GM19395 (cell line): ENCODE measurements at regions not wholly inside any gene's neighbourhood (a gene's known extent, or its start where the extent isn't known, plus 50 kb on each side); places are given as distances from the start of the nearest gene placed in this dataset.
"Not testable (repeated sequence)": the region's sequence is repeated elsewhere in the genome, so short reads cannot be mapped to it uniquely, and the experiment has no call there.

Experiments used
- ATAC-seq: cut with Tn5 transposase; IDR thresholded peaks from one replicate; pipeline ENCODE4 v1.9.1; 2021; ENCODE audit warnings: mild to moderate bottlenecking, moderate library complexity; ENCODE audit not compliant: unreplicated experiment

- no peak for ATAC-seq
These were observed 157.0 kb upstream of the DEPDC1 start for GRCh38 chr1:68653882-68654281.

- no peak for ATAC-seq
These were observed 176.9 kb upstream of the DEPDC1 start for GRCh38 chr1:68673771-68674170.

- ATAC-seq: no peak
These were observed 178.5 kb upstream of the DEPDC1 start for GRCh38 chr1:68675336-68675735.

- no peak for ATAC-seq
These were observed 180.9 kb upstream of the DEPDC1 start for GRCh38 chr1:68677684-68678351.

GRCh38 chr1:68696221-68696620 is 199.3 kb upstream of the DEPDC1 start:
- no peak for ATAC-seq

- ATAC-seq: no peak
These were observed 207.1 kb upstream of the DEPDC1 start for GRCh38 chr1:68703921-68704354.

GRCh38 chr1:68704800-68705443 is 208.0 kb upstream of the DEPDC1 start:
- ATAC-seq: no peak

GRCh38 chr1:68705466-68705865 is 208.6 kb upstream of the DEPDC1 start:
- ATAC-seq: no peak

- ATAC-seq: no peak
These were observed 209.9 kb upstream of the DEPDC1 start for GRCh38 chr1:68706639-68707317.

GRCh38 chr1:68717330-68717729 is 220.4 kb upstream of the DEPDC1 start:
- ATAC-seq: no peak

GRCh38 chr1:68720476-68720875 is 223.6 kb upstream of the DEPDC1 start:
- ATAC-seq: no peak

- ATAC-seq: no peak
These were observed 226.9 kb upstream of the DEPDC1 start for GRCh38 chr1:68723791-68724190.

GRCh38 chr1:68725001-68725752 is 228.3 kb upstream of the DEPDC1 start:
- no peak for ATAC-seq

GRCh38 chr1:68739486-68739885 is 242.6 kb upstream of the DEPDC1 start:
- ATAC-seq: not testable (repeated sequence)

GRCh38 chr1:68745011-68745410 is 248.1 kb upstream of the DEPDC1 start:
- ATAC-seq: no peak

GRCh38 chr1:68745451-68745850 is 248.6 kb upstream of the DEPDC1 start:
- no peak for ATAC-seq

- no peak for ATAC-seq
These were observed 249.5 kb upstream of the DEPDC1 start for GRCh38 chr1:68746378-68746777.

- ATAC-seq: no peak
These were observed 254.8 kb upstream of the DEPDC1 start for GRCh38 chr1:68751723-68752122.

- ATAC-seq: no peak
These were observed 261.9 kb upstream of the DEPDC1 start for GRCh38 chr1:68758666-68759209.

GRCh38 chr1:68767941-68768340 is 271.1 kb upstream of the DEPDC1 start:
- no peak for ATAC-seq

- ATAC-seq: no peak
These were observed 273.9 kb upstream of the DEPDC1 start for GRCh38 chr1:68770817-68771216.
